Body of pancreas (tissue), 4 donors: ENCODE measurements at regions not wholly inside any gene's neighbourhood (a gene's known extent, or its start where the extent isn't known, plus 50 kb on each side); places are given as distances from the start of the nearest gene placed in this dataset.
"Not testable (repeated sequence)": the region's sequence is repeated elsewhere in the genome, so short reads cannot be mapped to it uniquely, and the experiment has no call there.

ENCODE experiments used
- ATAC-seq: fragments of 150-250 bp; one replicate; pipeline ENCODE4 v1.9.1; 2016
- DNase-seq, 4 donors: peaks; one replicate each; pipeline ENCODE4 v3.0.0-alpha.2; 2019
- H3K27ac ChIP-seq, 4 donors: fragments of 200-600 bp; sonication (generic); 1 replicate in 3 of 4; 2 replicates in 1 of 4; pipeline versions ENCODE4 v1.5.1 to v1.6.1; 2016 to 2019; ENCODE audit warnings: mild to moderate bottlenecking in 1 of 4, mixed read lengths in 1 of 4, moderate library complexity in 1 of 4
- H3K27me3 ChIP-seq, 2 donors: fragments of 200-600 bp; sonication (generic); one replicate each; pipeline ENCODE4 v1.6.0; 2016; ENCODE audit warnings: mild to moderate bottlenecking in 1 of 2
- H3K36me3 ChIP-seq, 2 donors: fragments of 200-600 bp; sonication (generic); replicated peaks in 1 of 2; 2 replicates each; pipeline ENCODE4 v1.5.1; 2016; ENCODE audit warnings: low read depth in 2 of 2; ENCODE audit not compliant: insufficient read depth in 1 of 2
- H3K4me1 ChIP-seq: fragments of 200-600 bp; sonication (generic); one replicate; pipeline ENCODE4 v1.6.0; 2016
- H3K4me3 ChIP-seq, 2 donors: fragments of 200-600 bp; sonication (generic); 1 replicate in 1 of 2; 2 replicates in 1 of 2; pipeline ENCODE4 v1.5.1; 2016 to 2019
- H3K9me3 ChIP-seq, 3 donors: fragments of 200-600 bp; sonication (generic); 1 replicate in 2 of 3; 2 replicates in 1 of 3; pipeline ENCODE4 v1.5.1; 2016
- WGBS, 2 donors: methylation state at CpG; one replicate each; pipeline ENCODE4 v1.1.5; 2017; 5-methylcytosine and 5-hydroxymethylcytosine counted together
- intact Hi-C: fragments of 100-400 bp; cut with DNase I; formaldehyde crosslinking; loops from one replicate; pipeline ENCODE4 v1.15.1; 2023

DNA sequence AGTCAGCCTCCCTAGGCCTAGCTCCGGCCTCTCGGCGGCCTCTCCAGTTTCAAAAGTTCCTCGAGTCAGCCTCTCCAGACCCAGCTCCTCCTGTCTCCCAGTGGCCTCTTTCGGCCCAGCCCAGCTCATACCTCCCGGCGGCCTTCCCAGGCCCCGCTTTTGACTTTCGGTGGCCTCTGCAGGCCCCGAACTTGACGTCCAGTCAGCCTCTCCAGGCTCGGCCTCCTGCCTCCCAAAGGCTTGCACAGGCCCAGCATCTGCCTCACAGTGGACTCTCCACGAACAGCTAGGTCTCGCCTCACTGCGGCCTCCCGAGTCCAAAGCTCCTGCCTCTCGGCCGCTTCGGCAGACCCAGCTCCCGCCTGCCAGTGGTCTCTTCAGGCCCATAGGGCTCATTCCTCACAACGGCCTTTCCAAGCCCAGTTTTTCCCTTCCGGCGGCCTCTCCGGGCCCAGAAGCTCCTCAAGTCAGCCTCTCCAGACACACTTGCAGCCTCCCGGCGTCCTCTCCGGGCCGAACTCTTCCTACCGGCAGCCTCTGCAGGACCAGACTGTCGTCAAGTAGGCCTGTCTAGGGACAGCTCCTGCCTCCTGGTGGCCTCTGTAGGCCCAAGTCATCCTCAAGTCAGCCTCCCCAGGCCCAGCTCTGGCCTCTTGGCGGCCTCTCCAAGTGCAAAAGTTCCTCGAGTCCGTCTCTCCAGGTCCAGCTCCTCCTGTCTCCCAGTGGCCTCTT, 249.9 kb upstream of the ZNF722 start:
- ATAC-seq, intact Hi-C loops, H3K27ac ChIP-seq, DNase-seq, H3K4me3 ChIP-seq, H3K4me1 ChIP-seq, H3K36me3 ChIP-seq, H3K27me3 ChIP-seq, H3K9me3 ChIP-seq: not testable (repeated sequence)
- WGBS, 2 donors, result 81 to 90% methylated on average over 12 to 21 of the region's 33 CpGs

DNA sequence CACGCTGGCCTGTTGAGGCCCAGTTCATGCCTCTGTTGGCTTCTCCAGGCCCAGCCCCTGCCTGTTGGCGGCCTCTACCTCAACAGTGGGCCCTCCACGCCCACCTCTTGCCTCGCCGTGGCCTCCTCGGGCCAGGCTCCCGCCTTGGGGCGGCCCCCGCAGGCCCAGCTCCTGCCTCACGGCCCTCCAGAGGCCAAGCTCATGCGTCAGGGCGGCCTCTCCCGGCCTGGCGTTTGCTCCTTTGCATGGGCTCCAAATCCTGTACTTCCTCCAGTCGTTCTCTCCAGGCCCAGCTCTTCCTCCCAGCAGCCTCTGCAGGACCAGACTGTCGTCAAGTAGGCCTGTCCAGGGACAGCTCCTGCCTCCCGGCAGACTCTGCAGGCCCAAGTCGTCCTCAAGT, 246.2 kb upstream of the ZNF722 start:
- intact Hi-C loops, H3K27me3 ChIP-seq, H3K27ac ChIP-seq, H3K9me3 ChIP-seq, H3K4me3 ChIP-seq, ATAC-seq, H3K4me1 ChIP-seq, H3K36me3 ChIP-seq, DNase-seq: not testable (repeated sequence)
- 84% methylated on average over 9 of the region's 18 CpGs; no CpG with 5 or more reads in 1 of the 2 donors for WGBS, 2 donors

DNA sequence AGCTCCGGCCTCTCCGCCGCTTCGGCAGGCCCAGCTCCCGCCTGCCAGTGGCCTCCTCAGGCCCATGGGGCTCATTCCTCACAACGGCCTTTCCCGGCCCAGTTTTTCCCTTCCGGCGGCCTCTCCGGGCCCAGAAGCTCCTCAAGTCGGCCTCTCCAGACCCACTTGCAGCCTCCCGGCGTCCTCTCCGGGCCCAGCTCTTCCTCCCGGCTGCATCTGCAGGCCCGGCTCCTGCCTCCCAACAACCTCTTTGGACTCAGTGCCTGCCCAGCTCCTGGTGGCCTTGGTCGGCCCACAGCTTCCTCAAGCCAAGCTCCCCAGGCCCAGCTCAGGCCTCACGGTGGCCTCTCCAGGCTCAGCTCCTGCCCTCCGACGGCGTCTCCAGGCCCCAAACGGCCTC, 245.5 kb upstream of the ZNF722 start:
- H3K9me3 ChIP-seq, H3K36me3 ChIP-seq, H3K27me3 ChIP-seq, DNase-seq, H3K27ac ChIP-seq, H3K4me3 ChIP-seq, H3K4me1 ChIP-seq, ATAC-seq, intact Hi-C loops: not testable (repeated sequence)
- no CpG with 5 or more reads among the region's 22 CpGs for WGBS, 2 donors

DNA sequence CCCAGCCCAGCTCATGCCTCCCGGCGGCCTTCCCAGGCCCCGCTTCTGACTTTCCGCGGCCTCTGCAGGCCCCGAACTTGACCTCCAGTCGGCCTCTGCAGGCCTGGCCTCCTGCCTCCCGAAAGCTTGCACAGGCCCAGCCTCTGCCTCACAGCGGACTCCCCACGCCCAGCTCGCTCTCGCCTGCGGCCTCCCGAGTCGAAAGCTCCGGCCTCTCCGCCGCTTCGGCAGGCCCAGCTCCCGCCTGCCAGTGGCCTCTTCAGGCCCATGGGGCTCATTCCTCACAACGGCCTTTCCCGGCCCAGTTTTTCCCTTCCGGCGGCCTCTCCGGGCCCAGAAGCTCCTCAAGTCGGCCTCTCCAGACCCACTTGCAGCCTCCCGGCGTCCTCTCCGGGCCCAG, 238.4 kb upstream of the ZNF722 start:
- WGBS, 2 donors, result 97% methylated on average over 6 of the region's 29 CpGs; no CpG with 5 or more reads in 1 of the 2 donors
- intact Hi-C loops, H3K4me1 ChIP-seq, H3K9me3 ChIP-seq, DNase-seq, H3K27ac ChIP-seq, H3K4me3 ChIP-seq, H3K27me3 ChIP-seq, H3K36me3 ChIP-seq, ATAC-seq: not testable (repeated sequence)

DNA sequence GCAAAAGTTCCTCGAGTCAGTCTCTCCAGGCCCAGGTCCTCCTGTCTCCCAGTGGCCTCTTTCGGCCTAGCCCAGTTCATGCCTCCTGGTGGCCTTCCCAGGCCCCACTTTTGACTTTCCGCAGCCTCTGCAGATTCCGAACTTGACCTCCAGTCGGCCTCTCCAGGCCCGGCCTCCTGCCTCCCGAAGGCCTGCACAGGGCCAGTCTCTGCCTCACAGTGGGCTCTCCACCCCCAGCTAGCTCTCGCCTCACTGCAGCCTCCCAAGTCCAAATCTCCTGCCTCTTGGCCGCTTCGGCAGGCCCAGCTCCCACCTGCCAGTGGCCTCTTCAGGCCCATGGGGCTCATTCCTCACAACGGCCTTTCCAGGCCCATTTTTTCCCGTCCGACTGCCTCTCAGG, 233.1 kb upstream of the ZNF722 start:
- not testable (repeated sequence) for H3K4me3 ChIP-seq

DNA sequence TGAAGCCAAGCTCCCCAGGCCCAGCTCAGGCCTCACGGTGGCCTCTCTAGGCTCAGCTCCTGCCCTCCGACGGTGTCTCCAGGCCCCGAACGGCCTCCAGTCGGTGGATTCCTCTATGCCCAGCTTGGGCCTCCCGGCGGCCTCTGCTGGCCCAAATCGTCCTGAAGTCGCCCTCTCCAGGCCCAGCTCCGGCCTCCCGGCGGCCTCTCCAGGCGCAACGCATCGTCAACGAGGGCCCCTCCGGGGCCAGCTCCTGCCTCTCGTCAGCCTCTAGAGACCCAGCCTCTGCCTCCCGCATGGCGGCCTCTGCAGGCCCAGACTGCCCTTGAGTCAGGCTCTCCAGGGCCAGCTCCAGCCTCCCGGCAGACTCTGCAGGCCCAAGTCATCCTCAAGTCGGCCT, 232.5 kb upstream of the ZNF722 start:
- DNase-seq, H3K27ac ChIP-seq, H3K4me1 ChIP-seq, H3K4me3 ChIP-seq, H3K9me3 ChIP-seq, H3K36me3 ChIP-seq, intact Hi-C loops, H3K27me3 ChIP-seq, ATAC-seq: not testable (repeated sequence)
- WGBS, 2 donors, result 79 to 81% methylated on average over 10 to 16 of the region's 23 CpGs

More for the DNA sequence above, 233.1 kb upstream of the ZNF722 start:
- H3K36me3 ChIP-seq, H3K9me3 ChIP-seq, DNase-seq, H3K4me1 ChIP-seq, intact Hi-C loops, ATAC-seq, H3K27ac ChIP-seq, H3K27me3 ChIP-seq: not testable (repeated sequence)
- WGBS, 2 donors, result 68 to 86% methylated on average over 13 of the region's 13 CpGs

DNA sequence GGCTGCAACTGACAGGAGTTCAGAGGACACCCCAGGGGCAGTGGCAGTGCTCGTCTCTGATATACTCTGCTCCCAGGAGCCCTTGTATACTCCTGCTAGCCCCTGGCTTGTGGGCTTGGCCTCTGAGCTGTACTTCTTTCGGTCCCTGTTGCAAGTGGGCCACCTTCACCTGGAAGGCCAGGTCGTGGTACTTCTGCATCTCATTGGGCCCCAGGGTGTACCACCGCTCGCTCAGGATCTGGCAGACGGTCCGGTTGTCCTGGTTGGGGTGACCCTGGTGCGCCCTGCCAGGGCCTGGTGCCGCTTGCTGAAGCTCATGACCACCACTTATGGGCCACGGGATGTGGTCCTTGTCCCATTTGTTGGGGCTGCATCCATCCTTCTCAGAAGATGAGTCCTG, 228.5 kb upstream of the ZNF722 start:
- H3K36me3 ChIP-seq, ATAC-seq, H3K27ac ChIP-seq, DNase-seq, intact Hi-C loops, H3K4me1 ChIP-seq, H3K27me3 ChIP-seq, H3K4me3 ChIP-seq, H3K9me3 ChIP-seq: not testable (repeated sequence)
- 50% methylated on average over 9 of the region's 10 CpGs; no CpG with 5 or more reads in 1 of the 2 donors for WGBS, 2 donors

DNA sequence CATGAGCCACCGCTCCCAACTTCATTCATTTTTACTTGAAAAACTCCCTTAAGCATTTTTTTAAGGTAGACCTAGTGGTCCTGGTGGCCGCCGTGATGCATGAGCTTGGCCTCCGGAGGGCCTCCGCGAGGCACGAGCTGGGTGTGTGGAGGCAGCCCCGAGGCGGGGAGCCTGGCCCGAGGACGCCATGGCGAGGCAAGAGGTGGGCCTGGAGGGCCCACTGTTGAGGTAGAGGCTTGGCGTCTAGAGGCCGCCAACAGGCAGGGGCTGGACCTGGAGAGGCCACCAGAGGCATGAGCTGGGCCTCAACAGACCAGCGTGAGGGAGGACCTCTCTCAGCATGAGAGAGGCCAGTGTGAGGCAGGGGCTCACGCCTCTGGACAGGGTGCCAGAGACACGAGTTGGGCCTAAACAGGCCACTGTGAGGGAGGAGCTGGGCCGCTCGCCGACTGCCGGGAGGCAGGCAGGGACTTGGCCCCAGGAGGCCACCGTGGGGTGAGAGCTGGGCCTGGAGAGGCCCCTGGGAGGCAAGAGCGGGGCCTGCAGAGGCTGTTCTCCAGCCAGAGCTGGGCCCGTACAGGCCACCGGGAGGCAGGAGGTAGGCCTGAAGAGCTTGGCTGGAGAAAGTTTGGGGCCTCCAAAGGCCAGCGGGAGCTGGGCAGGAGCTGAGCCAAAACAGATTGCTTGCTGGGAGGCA, 227.1 kb upstream of the ZNF722 start:
- ATAC-seq, H3K36me3 ChIP-seq, intact Hi-C loops, H3K27ac ChIP-seq, H3K4me3 ChIP-seq, DNase-seq, H3K27me3 ChIP-seq, H3K4me1 ChIP-seq, H3K9me3 ChIP-seq: not testable (repeated sequence)
- WGBS, 2 donors, result 71 to 77% methylated on average over 7 to 21 of the region's 26 CpGs
